ENCODE measurements at regions not wholly inside any gene's neighbourhood (a gene's known extent, or its start where the extent isn't known, plus 50 kb on each side); places are given as distances from the start of the nearest gene placed in this dataset.

- TF ChIP-seq, protein P1, sequence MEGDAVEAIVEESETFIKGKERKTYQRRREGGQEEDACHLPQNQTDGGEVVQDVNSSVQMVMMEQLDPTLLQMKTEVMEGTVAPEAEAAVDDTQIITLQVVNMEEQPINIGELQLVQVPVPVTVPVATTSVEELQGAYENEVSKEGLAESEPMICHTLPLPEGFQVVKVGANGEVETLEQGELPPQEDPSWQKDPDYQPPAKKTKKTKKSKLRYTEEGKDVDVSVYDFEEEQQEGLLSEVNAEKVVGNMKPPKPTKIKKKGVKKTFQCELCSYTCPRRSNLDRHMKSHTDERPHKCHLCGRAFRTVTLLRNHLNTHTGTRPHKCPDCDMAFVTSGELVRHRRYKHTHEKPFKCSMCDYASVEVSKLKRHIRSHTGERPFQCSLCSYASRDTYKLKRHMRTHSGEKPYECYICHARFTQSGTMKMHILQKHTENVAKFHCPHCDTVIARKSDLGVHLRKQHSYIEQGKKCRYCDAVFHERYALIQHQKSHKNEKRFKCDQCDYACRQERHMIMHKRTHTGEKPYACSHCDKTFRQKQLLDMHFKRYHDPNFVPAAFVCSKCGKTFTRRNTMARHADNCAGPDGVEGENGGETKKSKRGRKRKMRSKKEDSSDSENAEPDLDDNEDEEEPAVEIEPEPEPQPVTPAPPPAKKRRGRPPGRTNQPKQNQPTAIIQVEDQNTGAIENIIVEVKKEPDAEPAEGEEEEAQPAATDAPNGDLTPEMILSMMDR (conservative IDR thresholded peaks at IDR 0.05; ENCODE audit: low read depth, low read length) = no peak
- no peak overlapping the region for H3K4me3 ChIP-seq (ENCODE audit: low read depth, low read length)
- DNase-seq (ENCODE audit: low read depth) = no peak
Measured at GRCh38 chr18:51510020-51510419, 312.5 kb upstream of the MEX3C start.

DNA sequence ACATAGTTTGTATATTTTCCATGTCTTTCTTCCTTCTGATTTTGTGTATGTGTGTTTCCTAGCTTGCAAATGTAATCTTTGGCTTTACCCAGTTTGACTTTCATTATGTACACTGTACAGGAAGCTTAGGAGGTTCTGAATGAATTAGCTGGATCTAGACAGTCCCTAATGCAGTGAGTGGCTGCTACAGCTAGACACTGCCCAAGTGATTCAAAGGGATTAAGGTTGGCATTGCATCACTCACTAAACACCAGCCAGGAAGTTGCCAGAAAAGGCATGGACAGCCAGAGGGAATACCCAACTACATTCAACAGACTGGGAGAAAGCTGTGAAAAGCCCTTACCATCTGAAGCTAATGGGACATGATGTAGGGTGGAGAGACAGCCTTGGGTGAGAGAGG is 316.0 kb upstream of the MEX3C start:
- DNase-seq (ENCODE audit: low read depth) = no peak
- TF ChIP-seq, protein P1 (conservative IDR thresholded peaks at IDR 0.05; ENCODE audit: low read depth, low read length) = no peak
- H3K4me3 ChIP-seq (ENCODE audit: low read depth, low read length) = no peak overlapping the region

- DNase-seq (ENCODE audit: low read depth) = no peak
- H3K4me3 ChIP-seq (ENCODE audit: low read depth, low read length) = no peak overlapping the region
- TF ChIP-seq, protein P1 (conservative IDR thresholded peaks at IDR 0.05; ENCODE audit: low read depth, low read length) = no peak
Measured at GRCh38 chr18:51514128-51514527, 316.6 kb upstream of the MEX3C start.

- no peak for DNase-seq (ENCODE audit: low read depth)
- TF ChIP-seq, protein P1 (conservative IDR thresholded peaks at IDR 0.05; ENCODE audit: low read depth, low read length) = no peak
- no peak overlapping the region for H3K4me3 ChIP-seq (ENCODE audit: low read depth, low read length)
Measured at GRCh38 chr18:51516478-51517038, 319.1 kb upstream of the MEX3C start.

GRCh38 chr18:51519571-51519970 is 322.1 kb upstream of the MEX3C start:
- TF ChIP-seq, protein P1 (conservative IDR thresholded peaks at IDR 0.05; ENCODE audit: low read depth, low read length) = no peak
- H3K4me3 ChIP-seq (ENCODE audit: low read depth, low read length) = no peak overlapping the region
- DNase-seq (ENCODE audit: low read depth) = no peak

- no peak overlapping the region for H3K4me3 ChIP-seq (ENCODE audit: low read depth, low read length)
- TF ChIP-seq, protein P1 (conservative IDR thresholded peaks at IDR 0.05; ENCODE audit: low read depth, low read length) = no peak
- DNase-seq (ENCODE audit: low read depth) = no peak
Measured at GRCh38 chr18:51520676-51521180, 323.2 kb upstream of the MEX3C start.

DNA sequence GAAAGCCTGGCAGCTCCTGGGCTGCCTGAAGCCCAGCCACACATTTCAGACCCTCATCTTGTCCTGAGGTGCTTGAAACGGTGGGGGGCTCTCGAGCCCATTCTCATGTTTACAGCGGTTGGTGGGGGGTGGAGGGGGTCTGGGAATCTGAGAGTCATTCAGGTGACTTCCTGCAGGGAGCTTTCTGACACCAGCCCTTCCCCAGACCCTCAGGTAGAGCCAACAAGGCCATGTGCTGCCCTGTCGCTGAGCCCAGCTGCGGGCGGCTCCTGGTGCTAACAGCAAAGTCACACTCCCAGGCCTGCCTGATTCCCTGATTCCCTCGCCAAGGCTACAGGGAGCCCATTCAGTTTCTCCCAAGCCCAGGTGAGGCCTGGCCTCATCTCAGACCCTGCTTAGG is 324.9 kb upstream of the MEX3C start:
- DNase-seq (ENCODE audit: low read depth) = no peak
- TF ChIP-seq, protein P1 (conservative IDR thresholded peaks at IDR 0.05; ENCODE audit: low read depth, low read length) = no peak

More for the DNA sequence above, 324.9 kb upstream of the MEX3C start:
- no peak overlapping the region for H3K4me3 ChIP-seq (ENCODE audit: low read depth, low read length)

All from epithelial cell of proximal tubule (primary cell).